ENCODE measurements at regions not wholly inside any gene's neighbourhood (a gene's known extent, or its start where the extent isn't known, plus 50 kb on each side); places are given as distances from the start of the nearest gene placed in this dataset.

DNA sequence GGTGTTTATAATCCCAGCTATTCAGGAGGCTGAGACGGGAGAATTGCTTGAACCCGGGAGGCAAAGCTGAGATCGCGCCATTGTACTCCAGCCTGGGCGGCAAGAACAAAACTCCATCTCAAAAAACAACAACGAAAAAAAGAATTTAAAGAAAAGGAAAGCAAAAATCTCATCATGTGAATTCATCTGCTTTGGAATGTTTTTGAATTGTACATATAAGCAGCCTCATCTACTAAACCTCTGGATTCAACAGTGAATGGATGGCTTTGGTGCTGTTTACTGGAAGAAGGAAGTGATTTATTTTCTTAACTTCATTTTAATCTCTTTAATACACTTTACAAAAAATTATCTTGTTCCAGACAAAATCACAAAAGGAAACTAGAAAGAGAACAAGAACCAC lies 51.8 kb upstream of the PNRC1 start:
- no peak overlapping the region for H2AFZ ChIP-seq (ENCODE audit: low read length)
- H3K4me1 ChIP-seq (replicated peaks in 1 of 4; ENCODE audit: control insufficient read depth in 3 of 4, insufficient read depth in 4 of 4, low read length in 3 of 4), result peaks cover 0 to 3% (median 0%) of the 10 kb centered on the region in 4 experiments; a peak in 1 of 7 replicates
- H3K23ac ChIP-seq (ENCODE audit: insufficient read length), result no peak overlapping the region
- H3K36me3 ChIP-seq (ENCODE audit: control insufficient read depth in 2 of 4, insufficient read depth in 4 of 4, low read length in 3 of 4), result no peaks in the 10 kb centered on the region
- 80% methylated on average over 6 of the region's 6 CpGs; no CpG with 5 or more reads in 1 of the 2 experiments for WGBS, 2 experiments (ENCODE audit: extremely low coverage in 1 of 2, insufficient coverage in 1 of 2, insufficient read length in 1 of 2, insufficient replicate concordance in 2 of 2, low coverage in 1 of 2, low lambda C conversion rate in 2 of 2, missing lambda C conversion rate in 1 of 2)
- DNase-seq (ENCODE audit: low read depth in 1 of 2, low spot score in 2 of 2) (no peak), FAIRE-seq (no peak)
- H2BK12ac ChIP-seq (ENCODE audit: low read depth, low read length), result no peak overlapping the region
- H2BK20ac ChIP-seq (ENCODE audit: low read length), result no peak overlapping the region
- no peak overlapping the region for H2BK5ac ChIP-seq (ENCODE audit: low read depth, low read length)
- no peaks in the 10 kb centered on the region for H3K23me2 ChIP-seq (ENCODE audit: low read depth, low read length)
- TF ChIP-seq RBBP5 (IDR thresholded peaks at IDR 0.05; ENCODE audit: borderline replicate concordance, low read depth, low read length), result no peak
- H4K20me1 ChIP-seq (replicated peaks in 1 of 2; ENCODE audit: control insufficient read depth in 1 of 2, insufficient read depth in 2 of 2, low read length in 2 of 2), result no peaks in the 10 kb centered on the region
- no peak overlapping the region for H3K27ac ChIP-seq (ENCODE audit: low read depth, low read length)
- no peak overlapping the region for H4K91ac ChIP-seq (replicated peaks; ENCODE audit: insufficient read length, low read length)
- H4K5ac ChIP-seq (ENCODE audit: insufficient read length, low read depth, low read length), result no peak overlapping the region
- H3K4ac ChIP-seq (replicated peaks; ENCODE audit: insufficient read length, low read depth, low read length), result no peak overlapping the region
- no peaks in the 10 kb centered on the region for H3K27me3 ChIP-seq (replicated peaks in 1 of 4; ENCODE audit: control insufficient read depth in 3 of 4, extremely low read depth in 1 of 4, insufficient read depth in 3 of 4, low read length in 3 of 4)
- H2BK15ac ChIP-seq (ENCODE audit: low read length), result no peak overlapping the region
- H2BK120ac ChIP-seq (replicated peaks; ENCODE audit: low read depth, low read length), result no peak overlapping the region
- no peak overlapping the region for H3K14ac ChIP-seq (ENCODE audit: insufficient read length)
- no peak overlapping the region for H2AK5ac ChIP-seq (ENCODE audit: low read depth, low read length)
- no peaks in the 10 kb centered on the region for H3K79me1 ChIP-seq (ENCODE audit: low read depth, low read length)
- H4K8ac ChIP-seq (ENCODE audit: extremely low read depth, insufficient read depth, low read length), result no peak overlapping the region
- no peak overlapping the region for H3K4me3 ChIP-seq (ENCODE audit: extremely low read depth in 1 of 4, insufficient read depth in 2 of 4, low read depth in 3 of 4, low read length in 4 of 4)
- H3K9me3 ChIP-seq (ENCODE audit: insufficient read depth in 2 of 2, low read depth in 1 of 2, low read length in 1 of 2), result no peaks in the 10 kb centered on the region
- no peak overlapping the region for H3K9ac ChIP-seq (replicated peaks in 1 of 4; ENCODE audit: extremely low read depth in 1 of 4, low read depth in 3 of 4, low read length in 3 of 4)
- H3K79me2 ChIP-seq (ENCODE audit: control insufficient read depth in 1 of 2, insufficient read depth in 2 of 2, low read length in 2 of 2), result no peaks in the 10 kb centered on the region
- H3K4me2 ChIP-seq (ENCODE audit: insufficient read depth in 1 of 2, low read depth in 2 of 2, low read length in 2 of 2), result no peak overlapping the region
- H3K18ac ChIP-seq (ENCODE audit: extremely low read depth, low read length), result no peak overlapping the region
- CTCF ChIA-PET (ENCODE audit: partially characterized antibody), result interaction anchor here (0.6 to 4.0 kb wide), 7 partner anchors 16 to 269 kb away, joined by 3 to 16 read pairs (median 3); no protein-coding TSS in a partner anchor
- POLR2A ChIA-PET (ENCODE audit: partially characterized antibody), result interaction anchor here (0.8 kb wide), 1 partner anchor 71 kb away, joined by 3 read pairs; no protein-coding TSS in a partner anchor
- H3K56ac ChIP-seq (replicated peaks; ENCODE audit: insufficient read length, low read depth, low read length), result no peak overlapping the region

Data from H1 (cell line).